ENCODE measurements at regions not wholly inside any gene's neighbourhood (a gene's known extent, or its start where the extent isn't known, plus 50 kb on each side); places are given as distances from the start of the nearest gene placed in this dataset.

DNA sequence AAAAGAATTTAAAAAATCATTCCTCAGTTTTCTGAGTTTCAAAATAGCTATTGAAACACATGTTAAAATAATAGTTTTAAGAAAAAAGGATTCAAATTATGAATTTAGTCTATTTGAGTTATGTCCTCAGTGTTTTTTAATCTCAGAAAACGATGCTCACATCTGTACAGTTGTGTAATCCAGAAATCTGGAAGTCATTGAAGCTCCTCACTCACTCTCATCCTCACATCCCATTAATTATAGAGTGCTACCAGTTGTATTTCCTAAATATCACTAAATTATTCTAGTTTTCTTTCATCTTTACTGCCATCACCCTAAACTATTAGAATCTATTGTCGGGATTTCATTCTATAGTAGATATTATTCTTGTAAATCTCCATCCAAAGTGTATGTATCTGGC is 234.7 kb upstream of the RIMS1 start:
- TF ChIP-seq, protein P1, sequence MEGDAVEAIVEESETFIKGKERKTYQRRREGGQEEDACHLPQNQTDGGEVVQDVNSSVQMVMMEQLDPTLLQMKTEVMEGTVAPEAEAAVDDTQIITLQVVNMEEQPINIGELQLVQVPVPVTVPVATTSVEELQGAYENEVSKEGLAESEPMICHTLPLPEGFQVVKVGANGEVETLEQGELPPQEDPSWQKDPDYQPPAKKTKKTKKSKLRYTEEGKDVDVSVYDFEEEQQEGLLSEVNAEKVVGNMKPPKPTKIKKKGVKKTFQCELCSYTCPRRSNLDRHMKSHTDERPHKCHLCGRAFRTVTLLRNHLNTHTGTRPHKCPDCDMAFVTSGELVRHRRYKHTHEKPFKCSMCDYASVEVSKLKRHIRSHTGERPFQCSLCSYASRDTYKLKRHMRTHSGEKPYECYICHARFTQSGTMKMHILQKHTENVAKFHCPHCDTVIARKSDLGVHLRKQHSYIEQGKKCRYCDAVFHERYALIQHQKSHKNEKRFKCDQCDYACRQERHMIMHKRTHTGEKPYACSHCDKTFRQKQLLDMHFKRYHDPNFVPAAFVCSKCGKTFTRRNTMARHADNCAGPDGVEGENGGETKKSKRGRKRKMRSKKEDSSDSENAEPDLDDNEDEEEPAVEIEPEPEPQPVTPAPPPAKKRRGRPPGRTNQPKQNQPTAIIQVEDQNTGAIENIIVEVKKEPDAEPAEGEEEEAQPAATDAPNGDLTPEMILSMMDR (IDR thresholded peaks at IDR 0.05; ENCODE audit: low read length) = no peak
- TF ChIP-seq EZH2phosphoT487 (IDR thresholded peaks at IDR 0.05; ENCODE audit: low read length) = no peak

Measured in MM.1S (cell line).